GM12873 (cell line): ENCODE measurements at regions not wholly inside any gene's neighbourhood (a gene's known extent, or its start where the extent isn't known, plus 50 kb on each side); places are given as distances from the start of the nearest gene placed in this dataset.

Source experiments
- CTCF ChIP-seq: IDR thresholded peaks from 2 replicates; pipeline ENCODE4 v1.5.1; 2012; ENCODE audit warnings: low read depth, mild to moderate bottlenecking, moderate library complexity, low read length, control low read depth; ENCODE audit not compliant: insufficient read depth; ENCODE audit errors: missing control alignments

- TF ChIP-seq CTCF: no peak
Measured at GRCh38 chr6:160851031-160851430, 140.5 kb upstream of the MAP3K4 start.

GRCh38 chr6:160853946-160854345, 137.6 kb upstream of the MAP3K4 start:
- no peak for TF ChIP-seq CTCF

GRCh38 chr6:160858886-160859285, 132.7 kb upstream of the MAP3K4 start:
- TF ChIP-seq CTCF: no peak

GRCh38 chr6:160859822-160860221, 131.7 kb upstream of the MAP3K4 start:
- TF ChIP-seq CTCF: no peak

GRCh38 chr6:160861824-160862223, 129.7 kb upstream of the MAP3K4 start:
- TF ChIP-seq CTCF: no peak

DNA sequence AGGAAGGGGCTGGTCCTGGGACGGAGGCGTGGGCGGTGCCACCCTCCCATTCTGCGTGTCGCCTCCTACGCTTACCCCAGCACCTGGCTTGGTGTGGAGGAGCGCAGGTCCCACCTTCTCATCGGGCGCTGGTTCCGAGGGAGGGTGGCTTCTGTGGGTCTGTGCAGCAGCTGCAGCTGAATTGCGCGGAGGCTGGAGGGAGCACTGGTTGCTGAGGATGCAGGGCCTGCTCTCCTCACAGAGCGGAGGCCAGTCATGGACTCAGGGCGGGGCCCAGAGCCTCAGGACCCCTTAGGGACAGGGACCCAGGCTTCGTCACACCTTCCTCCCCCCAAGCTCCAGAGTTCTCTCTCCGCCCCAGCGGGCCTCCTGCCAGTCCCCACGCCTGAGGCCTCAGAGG, 127.8 kb upstream of the MAP3K4 start:
- TF ChIP-seq CTCF: no peak

- TF ChIP-seq CTCF: no peak
Measured at GRCh38 chr6:160871320-160871719, 120.2 kb upstream of the MAP3K4 start.
